ENCODE measurements at regions not wholly inside any gene's neighbourhood (a gene's known extent, or its start where the extent isn't known, plus 50 kb on each side); places are given as distances from the start of the nearest gene placed in this dataset. TPM values are rescaled to one million over a fixed set of nuclear protein-coding genes. Genes with fewer than 3 reads are reported as not detected.

- no peak for DNase-seq (ENCODE audit: low read depth in 2 of 3, low spot score in 2 of 3)
Measured at GRCh38 chr20:43248341-43248740, 58.6 kb upstream of the PTPRT start.

GRCh38 chr20:43247361-43247760 lies 57.7 kb upstream of the PTPRT start:
- DNase-seq (ENCODE audit: low read depth in 2 of 3, low spot score in 2 of 3) = no peak

DNA sequence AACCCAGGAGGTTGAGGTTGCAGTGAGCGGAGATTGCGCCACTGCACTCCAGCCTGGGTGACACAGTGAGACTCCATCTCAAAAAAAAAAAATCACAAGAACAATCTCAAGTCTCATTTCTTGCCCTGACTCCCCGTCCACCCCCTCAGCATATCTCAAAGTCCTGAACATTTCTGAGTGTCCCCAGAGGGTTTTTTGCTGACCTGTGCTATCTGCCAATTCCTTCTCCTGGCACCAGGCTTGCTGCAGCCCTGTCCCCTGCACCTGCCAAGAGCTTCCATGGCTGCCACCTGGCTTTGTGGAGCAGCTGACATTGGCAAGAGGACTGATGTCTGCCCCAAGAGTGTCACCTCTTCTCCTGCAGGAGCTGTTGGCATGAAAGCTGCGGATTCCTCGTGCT lies 54.9 kb upstream of the PTPRT start:
- no peak for DNase-seq (ENCODE audit: low read depth in 2 of 3, low spot score in 2 of 3)

- DNase-seq (ENCODE audit: low read depth in 2 of 3, low spot score in 2 of 3) = peak in 2 of 3 donors; percentile 14 to 44
Measured at GRCh38 chr20:43243672-43244269, 54.1 kb upstream of the PTPRT start.

GRCh38 chr20:43241057-43241702 lies 51.5 kb upstream of the PTPRT start:
- no peak for DNase-seq (ENCODE audit: low read depth in 2 of 3, low spot score in 2 of 3)

Small RNA genes lying in the stretch of these regions (small RNA-seq; reads per million reads assigned to genes)
- not detected for gene RF00426

Measured in hematopoietic multipotent progenitor cell (in vitro differentiated cells).